SK-N-MC (cell line): ENCODE measurements at regions not wholly inside any gene's neighbourhood (a gene's known extent, or its start where the extent isn't known, plus 50 kb on each side); places are given as distances from the start of the nearest gene placed in this dataset.
"Not testable (repeated sequence)": the region's sequence is repeated elsewhere in the genome, so short reads cannot be mapped to it uniquely, and the experiment has no call there.

Source experiments
- EZH2 ChIP-seq: fragments of 200-600 bp; sonication (generic); IDR thresholded peaks from one replicate; pipeline ENCODE4 v1.6.1; 2017; ENCODE audit warnings: antibody characterized with exemption
- POLR2AphosphoS5 ChIP-seq: IDR thresholded peaks from 2 replicates; pipeline ENCODE4 v1.6.1; 2012; ENCODE audit warnings: mild to moderate bottlenecking, low read depth, low read length, borderline replicate concordance

DNA sequence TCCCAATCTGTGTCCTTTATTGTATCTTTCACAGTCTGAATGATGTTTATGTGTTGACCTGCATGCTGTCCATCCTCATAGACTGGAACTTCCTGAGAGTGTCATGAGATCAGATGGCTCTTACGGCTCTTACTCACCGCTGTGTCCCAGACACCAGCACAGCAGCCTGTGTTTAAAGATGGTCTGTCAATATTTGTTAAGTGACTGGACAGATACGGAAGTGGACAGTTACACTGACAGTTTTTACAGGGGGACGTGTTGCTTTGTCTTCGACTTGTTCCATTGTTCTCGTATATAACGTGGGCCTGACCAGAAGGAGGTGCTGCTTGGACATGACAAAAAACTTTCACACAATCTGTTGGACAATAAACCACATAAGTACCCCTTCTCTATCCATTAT lies 342.6 kb downstream of the PREX1 start:
- not testable (repeated sequence) for TF ChIP-seq POLR2AphosphoS5, EZH2
